ENCODE measurements at regions not wholly inside any gene's neighbourhood (a gene's known extent, or its start where the extent isn't known, plus 50 kb on each side); places are given as distances from the start of the nearest gene placed in this dataset.

DNA sequence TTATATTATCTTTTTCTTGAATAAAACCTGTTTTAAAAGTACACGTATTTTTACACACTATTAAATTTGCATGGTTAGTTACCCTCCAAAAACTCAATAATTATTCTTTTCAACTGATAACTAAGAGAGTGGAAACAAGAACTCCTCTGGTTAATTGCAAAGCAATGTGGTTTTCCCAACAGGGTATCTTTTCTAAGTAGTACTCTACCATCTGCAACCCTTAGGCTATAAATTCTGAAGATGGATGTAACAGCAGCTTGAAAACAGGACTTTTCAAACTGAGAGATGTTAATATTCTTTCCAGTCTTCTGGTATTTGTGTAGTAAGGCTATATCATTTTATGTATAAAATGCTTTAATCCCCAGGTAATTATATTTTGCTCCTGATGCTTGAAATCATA is 916.1 kb upstream of the POT1 start:
- 75 to 87% (median 84%) methylated on average over 1 of the region's 1 CpG for WGBS, 5 donors
- no peak overlapping the region for H3K27ac ChIP-seq
- TF ChIP-seq, protein P1, sequence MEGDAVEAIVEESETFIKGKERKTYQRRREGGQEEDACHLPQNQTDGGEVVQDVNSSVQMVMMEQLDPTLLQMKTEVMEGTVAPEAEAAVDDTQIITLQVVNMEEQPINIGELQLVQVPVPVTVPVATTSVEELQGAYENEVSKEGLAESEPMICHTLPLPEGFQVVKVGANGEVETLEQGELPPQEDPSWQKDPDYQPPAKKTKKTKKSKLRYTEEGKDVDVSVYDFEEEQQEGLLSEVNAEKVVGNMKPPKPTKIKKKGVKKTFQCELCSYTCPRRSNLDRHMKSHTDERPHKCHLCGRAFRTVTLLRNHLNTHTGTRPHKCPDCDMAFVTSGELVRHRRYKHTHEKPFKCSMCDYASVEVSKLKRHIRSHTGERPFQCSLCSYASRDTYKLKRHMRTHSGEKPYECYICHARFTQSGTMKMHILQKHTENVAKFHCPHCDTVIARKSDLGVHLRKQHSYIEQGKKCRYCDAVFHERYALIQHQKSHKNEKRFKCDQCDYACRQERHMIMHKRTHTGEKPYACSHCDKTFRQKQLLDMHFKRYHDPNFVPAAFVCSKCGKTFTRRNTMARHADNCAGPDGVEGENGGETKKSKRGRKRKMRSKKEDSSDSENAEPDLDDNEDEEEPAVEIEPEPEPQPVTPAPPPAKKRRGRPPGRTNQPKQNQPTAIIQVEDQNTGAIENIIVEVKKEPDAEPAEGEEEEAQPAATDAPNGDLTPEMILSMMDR (IDR thresholded peaks at IDR 0.05 in 8 of 11, conservative IDR thresholded peaks at IDR 0.05 in 3 of 11): no peak
- no peak for TF ChIP-seq POLR2AphosphoS5 (IDR thresholded peaks at IDR 0.05)
- TF ChIP-seq POLR2A (IDR thresholded peaks at IDR 0.05): no peak
- no peaks in the 10 kb centered on the region for H3K4me1 ChIP-seq
- no peak for DNase-seq
- H3K9me3 ChIP-seq: peaks cover 0 to 41% (median 19%) of the 10 kb centered on the region in 8 donors
- no peaks in the 10 kb centered on the region for H3K27me3 ChIP-seq (replicated peaks in 1 of 7)
- intact Hi-C loops (cut with DNase I; ENCODE audit: low total_unique reads): no loop called here
- H3K4me3 ChIP-seq: no peak overlapping the region
- H3K36me3 ChIP-seq: no peaks in the 10 kb centered on the region

DNA sequence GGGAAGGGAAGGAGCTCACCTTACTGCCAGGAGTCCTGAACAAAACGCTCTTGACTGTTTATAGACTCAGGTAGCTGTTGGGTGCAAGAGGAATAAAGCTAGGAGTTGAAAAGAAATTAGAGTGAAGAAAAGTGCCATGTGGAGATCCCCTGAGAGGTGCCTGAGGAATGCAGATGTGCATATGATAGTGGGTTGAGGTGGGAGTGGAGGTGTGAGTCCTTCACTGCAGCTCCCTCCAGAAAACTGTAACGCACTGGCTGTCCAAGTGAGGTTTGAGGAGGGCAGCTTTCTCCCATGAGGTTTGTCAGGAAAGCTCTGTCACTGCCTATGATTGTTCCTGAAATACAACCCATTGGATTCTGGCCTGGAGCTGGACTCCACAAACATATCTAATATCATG is 904.8 kb upstream of the POT1 start:
- DNase-seq: no peak
- intact Hi-C loops (cut with DNase I; ENCODE audit: low total_unique reads): no loop called here
- H3K4me1 ChIP-seq: no peaks in the 10 kb centered on the region
- H3K27ac ChIP-seq: no peak overlapping the region
- H3K4me3 ChIP-seq: no peak overlapping the region
- WGBS, 5 donors: 56 to 74% (median 64%) methylated on average over 2 of the region's 2 CpGs
- peaks cover 0 to 34% (median 20%) of the 10 kb centered on the region in 8 donors for H3K9me3 ChIP-seq
- no peaks in the 10 kb centered on the region for H3K36me3 ChIP-seq
- H3K27me3 ChIP-seq (replicated peaks in 1 of 7): no peaks in the 10 kb centered on the region
- TF ChIP-seq, protein P1 (IDR thresholded peaks at IDR 0.05 in 8 of 11, conservative IDR thresholded peaks at IDR 0.05 in 3 of 11): no peak
- TF ChIP-seq POLR2AphosphoS5 (IDR thresholded peaks at IDR 0.05) (no peak), POLR2A (IDR thresholded peaks at IDR 0.05) (no peak)

DNA sequence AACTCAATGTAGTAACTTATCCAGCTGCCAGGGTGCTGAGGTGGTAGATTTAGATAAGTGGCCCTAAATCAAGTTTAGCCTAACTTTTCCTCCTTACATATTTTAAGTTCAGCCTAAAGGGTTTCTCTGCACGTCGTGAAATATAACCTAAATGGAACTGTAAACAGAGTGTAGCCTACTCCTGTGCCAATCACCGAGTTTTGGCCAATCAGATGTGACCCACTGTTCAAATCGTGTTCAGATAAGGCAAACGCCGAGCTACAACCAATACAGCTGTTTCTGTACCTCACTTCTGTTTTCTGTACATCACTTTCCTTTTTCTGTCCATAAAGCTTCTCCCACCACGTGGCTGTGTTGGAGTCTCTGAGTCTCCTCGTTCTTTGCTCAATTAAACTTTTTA is 904.2 kb upstream of the POT1 start:
- no peak for DNase-seq
- H3K36me3 ChIP-seq: no peaks in the 10 kb centered on the region
- 66 to 87% (median 78%) methylated on average over 8 of the region's 8 CpGs for WGBS, 5 donors
- no peaks in the 10 kb centered on the region for H3K4me1 ChIP-seq
- no peak overlapping the region for H3K27ac ChIP-seq
- TF ChIP-seq POLR2AphosphoS5 (IDR thresholded peaks at IDR 0.05) (no peak), POLR2A (IDR thresholded peaks at IDR 0.05) (no peak)
- TF ChIP-seq, protein P1 (IDR thresholded peaks at IDR 0.05 in 8 of 11, conservative IDR thresholded peaks at IDR 0.05 in 3 of 11): no peak
- no peaks in the 10 kb centered on the region for H3K27me3 ChIP-seq (replicated peaks in 1 of 7)
- H3K4me3 ChIP-seq: no peak overlapping the region
- intact Hi-C loops (cut with DNase I; ENCODE audit: low total_unique reads): no loop called here
- H3K9me3 ChIP-seq: peaks cover 0 to 40% (median 26%) of the 10 kb centered on the region in 8 donors

DNA sequence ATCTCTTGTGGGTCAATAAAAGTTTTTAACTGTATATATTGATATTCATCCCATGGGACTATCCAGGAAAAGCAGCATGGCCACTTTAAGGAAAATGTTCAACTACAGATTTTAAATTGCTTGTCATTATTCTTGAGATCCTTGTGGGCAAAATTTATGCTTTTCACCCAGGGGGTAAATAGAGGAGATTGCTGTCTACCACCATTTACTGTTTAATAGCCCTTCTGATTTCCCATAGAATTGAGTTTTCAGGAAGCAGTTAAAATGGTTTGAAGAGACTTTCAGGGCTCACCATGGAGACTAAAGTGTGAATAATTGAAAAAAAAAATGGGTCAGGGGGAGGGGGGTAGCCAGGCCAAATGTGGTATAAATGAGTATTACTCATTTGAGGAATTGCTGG is 901.1 kb upstream of the POT1 start:
- Histone ChIP-seq H3K36me3 (no peaks in the 10 kb centered on the region), H3K27ac (no peak overlapping the region), H3K4me1 (no peaks in the 10 kb centered on the region), H3K27me3 (replicated peaks in 1 of 7) (no peaks in the 10 kb centered on the region), H3K4me3 (no peak overlapping the region), H3K9me3 (peaks cover 0 to 50% (median 32%) of the 10 kb centered on the region in 8 donors)
- DNase-seq: no peak
- intact Hi-C loops (cut with DNase I; ENCODE audit: low total_unique reads): no loop called here
- TF ChIP-seq POLR2A (IDR thresholded peaks at IDR 0.05) (no peak), POLR2AphosphoS5 (IDR thresholded peaks at IDR 0.05) (no peak)
- TF ChIP-seq, protein P1 (IDR thresholded peaks at IDR 0.05 in 8 of 11, conservative IDR thresholded peaks at IDR 0.05 in 3 of 11): no peak

Data from spleen (tissue), 11 donors.